ENCODE measurements at regions not wholly inside any gene's neighbourhood (a gene's known extent, or its start where the extent isn't known, plus 50 kb on each side); places are given as distances from the start of the nearest gene placed in this dataset.

- TF ChIP-seq CTCF (conservative IDR thresholded peaks at IDR 0.05; ENCODE audit: low read depth, low read length) (no peak), EZH2 (IDR thresholded peaks at IDR 0.05; ENCODE audit: low read length, unreplicated experiment) (no peak), EZH2phosphoT487 (IDR thresholded peaks at IDR 0.05; ENCODE audit: borderline replicate concordance, low read length) (no peak)
Measured at GRCh38 chr3:110106805-110107204, 769.5 kb upstream of the DPPA4 start.

Data from PC-3 (cell line).